GM23338 (cell line): ENCODE measurements at regions not wholly inside any gene's neighbourhood (a gene's known extent, or its start where the extent isn't known, plus 50 kb on each side); places are given as distances from the start of the nearest gene placed in this dataset.

ENCODE experiments used
- CREB1 ChIP-seq: fragments of 250-450 bp; sonication (Bioruptor Pico); IDR thresholded peaks from 2 replicates; pipeline ENCODE4 v1.5.0; 2020; ENCODE audit warnings: low read depth, mild to moderate bottlenecking, moderate library complexity
- EZH2phosphoT487 ChIP-seq: fragments of 200-600 bp; sonication (generic); IDR thresholded peaks from one replicate; pipeline ENCODE4 v1.8.1; 2018; ENCODE audit warnings: antibody characterized with exemption; ENCODE audit not compliant: unreplicated experiment
- JUNB ChIP-seq: IDR thresholded peaks from one replicate; pipeline ENCODE4 v1.6.1; 2016; ENCODE audit warnings: antibody characterized with exemption; ENCODE audit not compliant: unreplicated experiment
- NANOG ChIP-seq: IDR thresholded peaks from 2 replicates; pipeline ENCODE4 v1.6.1; 2016; ENCODE audit warnings: antibody characterized with exemption, borderline replicate concordance
- STAT1 ChIP-seq: IDR thresholded peaks from one replicate; pipeline ENCODE4 v1.6.1; 2016; ENCODE audit warnings: antibody characterized with exemption; ENCODE audit not compliant: unreplicated experiment
- TF ChIP-seq, protein P1 (sequence below): fragments of 250-450 bp; sonication (Bioruptor Pico); IDR thresholded peaks from 2 replicates; pipeline ENCODE4 v1.5.0; 2020; ENCODE audit warnings: mild to moderate bottlenecking, moderate library complexity
- TF ChIP-seq, protein P2 (sequence below): IDR thresholded peaks from 2 replicates; pipeline ENCODE4 v1.6.1; 2016; ENCODE audit warnings: antibody characterized with exemption
- TF ChIP-seq, protein P3 (sequence below), 2 experiments: fragments of 200-600 bp in 1 of 2; sonication (generic) in 1 of 2; conservative IDR thresholded peaks; 2 replicates each; pipeline versions ENCODE4 v1.5.1 to v1.6.1; 2016 to 2017; ENCODE audit warnings: antibody characterized with exemption in 2 of 2, low read depth in 2 of 2, mild to moderate bottlenecking in 2 of 2, moderate library complexity in 1 of 2

DNA sequence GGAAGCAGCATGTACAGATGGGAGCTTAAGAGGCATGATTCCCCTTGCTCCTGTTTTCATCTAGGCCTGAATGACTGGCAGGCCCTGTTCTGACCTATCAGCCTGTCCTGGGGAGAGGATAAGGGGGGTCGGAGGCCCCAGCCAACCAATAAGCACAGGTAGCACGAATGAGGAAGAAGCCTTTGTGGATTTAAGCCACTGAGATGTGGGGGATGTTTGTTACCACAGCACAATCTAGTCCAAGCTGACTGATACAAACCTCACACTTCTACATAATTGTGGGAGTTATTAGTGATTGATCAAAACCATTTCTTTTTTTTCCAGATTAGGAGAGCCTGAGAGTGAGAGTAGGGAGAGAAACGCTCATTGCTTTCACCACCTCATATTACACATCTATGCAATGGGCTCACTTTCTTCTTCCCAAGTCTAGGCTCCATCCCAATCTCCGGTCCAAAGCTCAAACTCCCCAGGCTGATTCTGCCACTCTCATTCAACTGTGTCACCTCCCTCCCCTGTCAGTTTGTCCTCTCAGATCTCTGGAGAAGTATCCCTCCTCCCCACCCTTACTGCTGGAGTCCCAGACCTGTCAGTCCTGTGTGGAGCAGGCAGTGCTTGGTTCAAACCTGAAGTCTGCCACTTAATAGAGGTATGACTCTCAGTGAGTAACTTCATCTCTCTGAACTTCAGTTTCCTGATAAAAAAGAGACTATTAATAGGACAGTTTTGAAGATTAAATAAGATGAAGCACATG, 220.5 kb downstream of the PTPRU start (continued):
- TF ChIP-seq, protein P1, sequence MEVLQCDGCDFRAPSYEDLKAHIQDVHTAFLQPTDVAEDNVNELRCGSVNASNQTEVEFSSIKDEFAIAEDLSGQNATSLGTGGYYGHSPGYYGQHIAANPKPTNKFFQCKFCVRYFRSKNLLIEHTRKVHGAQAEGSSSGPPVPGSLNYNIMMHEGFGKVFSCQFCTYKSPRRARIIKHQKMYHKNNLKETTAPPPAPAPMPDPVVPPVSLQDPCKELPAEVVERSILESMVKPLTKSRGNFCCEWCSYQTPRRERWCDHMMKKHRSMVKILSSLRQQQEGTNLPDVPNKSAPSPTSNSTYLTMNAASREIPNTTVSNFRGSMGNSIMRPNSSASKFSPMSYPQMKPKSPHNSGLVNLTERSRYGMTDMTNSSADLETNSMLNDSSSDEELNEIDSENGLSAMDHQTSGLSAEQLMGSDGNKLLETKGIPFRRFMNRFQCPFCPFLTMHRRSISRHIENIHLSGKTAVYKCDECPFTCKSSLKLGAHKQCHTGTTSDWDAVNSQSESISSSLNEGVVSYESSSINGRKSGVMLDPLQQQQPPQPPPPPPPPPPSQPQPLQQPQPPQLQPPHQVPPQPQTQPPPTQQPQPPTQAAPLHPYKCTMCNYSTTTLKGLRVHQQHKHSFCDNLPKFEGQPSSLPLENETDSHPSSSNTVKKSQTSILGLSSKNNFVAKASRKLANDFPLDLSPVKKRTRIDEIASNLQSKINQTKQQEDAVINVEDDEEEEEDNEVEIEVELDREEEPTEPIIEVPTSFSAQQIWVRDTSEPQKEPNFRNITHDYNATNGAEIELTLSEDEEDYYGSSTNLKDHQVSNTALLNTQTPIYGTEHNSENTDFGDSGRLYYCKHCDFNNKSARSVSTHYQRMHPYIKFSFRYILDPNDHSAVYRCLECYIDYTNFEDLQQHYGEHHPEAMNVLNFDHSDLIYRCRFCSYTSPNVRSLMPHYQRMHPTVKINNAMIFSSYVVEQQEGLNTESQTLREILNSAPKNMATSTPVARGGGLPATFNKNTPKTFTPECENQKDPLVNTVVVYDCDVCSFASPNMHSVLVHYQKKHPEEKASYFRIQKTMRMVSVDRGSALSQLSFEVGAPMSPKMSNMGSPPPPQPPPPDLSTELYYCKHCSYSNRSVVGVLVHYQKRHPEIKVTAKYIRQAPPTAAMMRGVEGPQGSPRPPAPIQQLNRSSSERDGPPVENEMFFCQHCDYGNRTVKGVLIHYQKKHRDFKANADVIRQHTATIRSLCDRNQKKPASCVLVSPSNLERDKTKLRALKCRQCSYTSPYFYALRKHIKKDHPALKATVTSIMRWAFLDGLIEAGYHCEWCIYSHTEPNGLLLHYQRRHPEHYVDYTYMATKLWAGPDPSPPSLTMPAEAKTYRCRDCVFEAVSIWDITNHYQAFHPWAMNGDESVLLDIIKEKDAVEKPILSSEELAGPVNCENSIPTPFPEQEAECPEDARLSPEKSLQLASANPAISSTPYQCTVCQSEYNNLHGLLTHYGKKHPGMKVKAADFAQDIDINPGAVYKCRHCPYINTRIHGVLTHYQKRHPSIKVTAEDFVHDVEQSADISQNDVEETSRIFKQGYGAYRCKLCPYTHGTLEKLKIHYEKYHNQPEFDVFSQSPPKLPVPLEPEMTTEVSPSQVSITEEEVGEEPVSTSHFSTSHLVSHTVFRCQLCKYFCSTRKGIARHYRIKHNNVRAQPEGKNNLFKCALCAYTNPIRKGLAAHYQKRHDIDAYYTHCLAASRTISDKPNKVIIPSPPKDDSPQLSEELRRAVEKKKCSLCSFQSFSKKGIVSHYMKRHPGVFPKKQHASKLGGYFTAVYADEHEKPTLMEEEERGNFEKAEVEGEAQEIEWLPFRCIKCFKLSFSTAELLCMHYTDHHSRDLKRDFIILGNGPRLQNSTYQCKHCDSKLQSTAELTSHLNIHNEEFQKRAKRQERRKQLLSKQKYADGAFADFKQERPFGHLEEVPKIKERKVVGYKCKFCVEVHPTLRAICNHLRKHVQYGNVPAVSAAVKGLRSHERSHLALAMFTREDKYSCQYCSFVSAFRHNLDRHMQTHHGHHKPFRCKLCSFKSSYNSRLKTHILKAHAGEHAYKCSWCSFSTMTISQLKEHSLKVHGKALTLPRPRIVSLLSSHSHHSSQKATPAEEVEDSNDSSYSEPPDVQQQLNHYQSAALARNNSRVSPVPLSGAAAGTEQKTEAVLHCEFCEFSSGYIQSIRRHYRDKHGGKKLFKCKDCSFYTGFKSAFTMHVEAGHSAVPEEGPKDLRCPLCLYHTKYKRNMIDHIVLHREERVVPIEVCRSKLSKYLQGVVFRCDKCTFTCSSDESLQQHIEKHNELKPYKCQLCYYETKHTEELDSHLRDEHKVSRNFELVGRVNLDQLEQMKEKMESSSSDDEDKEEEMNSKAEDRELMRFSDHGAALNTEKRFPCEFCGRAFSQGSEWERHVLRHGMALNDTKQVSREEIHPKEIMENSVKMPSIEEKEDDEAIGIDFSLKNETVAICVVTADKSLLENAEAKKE (CRISPR knock-in tag), result no peak
- TF ChIP-seq, protein P2, sequence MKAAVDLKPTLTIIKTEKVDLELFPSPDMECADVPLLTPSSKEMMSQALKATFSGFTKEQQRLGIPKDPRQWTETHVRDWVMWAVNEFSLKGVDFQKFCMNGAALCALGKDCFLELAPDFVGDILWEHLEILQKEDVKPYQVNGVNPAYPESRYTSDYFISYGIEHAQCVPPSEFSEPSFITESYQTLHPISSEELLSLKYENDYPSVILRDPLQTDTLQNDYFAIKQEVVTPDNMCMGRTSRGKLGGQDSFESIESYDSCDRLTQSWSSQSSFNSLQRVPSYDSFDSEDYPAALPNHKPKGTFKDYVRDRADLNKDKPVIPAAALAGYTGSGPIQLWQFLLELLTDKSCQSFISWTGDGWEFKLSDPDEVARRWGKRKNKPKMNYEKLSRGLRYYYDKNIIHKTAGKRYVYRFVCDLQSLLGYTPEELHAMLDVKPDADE, result no peak
- no peak for TF ChIP-seq CREB1 (CRISPR knock-in tag)
- no peak for TF ChIP-seq EZH2phosphoT487
- no peak for TF ChIP-seq STAT1
- TF ChIP-seq, protein P3, sequence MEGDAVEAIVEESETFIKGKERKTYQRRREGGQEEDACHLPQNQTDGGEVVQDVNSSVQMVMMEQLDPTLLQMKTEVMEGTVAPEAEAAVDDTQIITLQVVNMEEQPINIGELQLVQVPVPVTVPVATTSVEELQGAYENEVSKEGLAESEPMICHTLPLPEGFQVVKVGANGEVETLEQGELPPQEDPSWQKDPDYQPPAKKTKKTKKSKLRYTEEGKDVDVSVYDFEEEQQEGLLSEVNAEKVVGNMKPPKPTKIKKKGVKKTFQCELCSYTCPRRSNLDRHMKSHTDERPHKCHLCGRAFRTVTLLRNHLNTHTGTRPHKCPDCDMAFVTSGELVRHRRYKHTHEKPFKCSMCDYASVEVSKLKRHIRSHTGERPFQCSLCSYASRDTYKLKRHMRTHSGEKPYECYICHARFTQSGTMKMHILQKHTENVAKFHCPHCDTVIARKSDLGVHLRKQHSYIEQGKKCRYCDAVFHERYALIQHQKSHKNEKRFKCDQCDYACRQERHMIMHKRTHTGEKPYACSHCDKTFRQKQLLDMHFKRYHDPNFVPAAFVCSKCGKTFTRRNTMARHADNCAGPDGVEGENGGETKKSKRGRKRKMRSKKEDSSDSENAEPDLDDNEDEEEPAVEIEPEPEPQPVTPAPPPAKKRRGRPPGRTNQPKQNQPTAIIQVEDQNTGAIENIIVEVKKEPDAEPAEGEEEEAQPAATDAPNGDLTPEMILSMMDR (conservative IDR thresholded peaks at IDR 0.05; ENCODE audit: low read depth in 2 of 2), result no peak
- TF ChIP-seq JUNB, result no peak
- no peak for TF ChIP-seq NANOG
